Smooth muscle cell (in vitro differentiated cells): ENCODE measurements at regions not wholly inside any gene's neighbourhood (a gene's known extent, or its start where the extent isn't known, plus 50 kb on each side); places are given as distances from the start of the nearest gene placed in this dataset.

Experiments used
- DNase-seq: peaks from one replicate; lab custom pipeline; 2025; ENCODE audit not compliant: unreplicated experiment; lab: John Stamatoyannopoulos, UW
- H2AFZ ChIP-seq: fragments of 200-600 bp; sonication (generic); 2 replicates; pipeline ENCODE4 v1.6.0; 2016; ENCODE audit warnings: antibody characterized with exemption, low read depth, mild to moderate bottlenecking
- H3F3A ChIP-seq: fragments of 200-600 bp; sonication (generic); 2 replicates; pipeline ENCODE4 v1.6.0; 2017; ENCODE audit warnings: antibody characterized with exemption, low read depth
- H3K27ac ChIP-seq: fragments of 200-600 bp; sonication (generic); 2 replicates; pipeline ENCODE4 v1.5.1; 2016; ENCODE audit warnings: low read depth, mild to moderate bottlenecking
- H3K27me3 ChIP-seq: fragments of 200-600 bp; sonication (generic); 2 replicates; pipeline ENCODE4 v1.6.1; 2016; ENCODE audit warnings: low read depth, mild to moderate bottlenecking
- H3K36me3 ChIP-seq: fragments of 200-600 bp; sonication (generic); 2 replicates; pipeline ENCODE4 v1.5.1; 2016; ENCODE audit warnings: low read depth
- H3K4me1 ChIP-seq: fragments of 200-600 bp; sonication (generic); 2 replicates; pipeline ENCODE4 v1.5.1; 2016; ENCODE audit warnings: low read depth
- H3K4me2 ChIP-seq: fragments of 200-600 bp; sonication (generic); 2 replicates; pipeline ENCODE4 v1.6.0; 2016; ENCODE audit warnings: mild to moderate bottlenecking
- H3K4me3 ChIP-seq: fragments of 200-600 bp; sonication (generic); 2 replicates; pipeline ENCODE4 v1.5.1; 2016; ENCODE audit warnings: mild to moderate bottlenecking
- H3K79me2 ChIP-seq: fragments of 200-600 bp; sonication (generic); 2 replicates; pipeline ENCODE4 v1.6.0; 2016; ENCODE audit warnings: low read depth, mild to moderate bottlenecking
- H3K9ac ChIP-seq: fragments of 200-600 bp; sonication (generic); 2 replicates; pipeline ENCODE4 v1.6.0; 2016; ENCODE audit warnings: low read depth
- H3K9me3 ChIP-seq: fragments of 200-600 bp; sonication (generic); replicated peaks from 2 replicates; pipeline ENCODE4 v1.5.1; 2016; ENCODE audit warnings: low read depth
- H4K20me1 ChIP-seq: fragments of 200-600 bp; sonication (generic); 2 replicates; pipeline ENCODE4 v1.6.0; 2016; ENCODE audit warnings: low read depth
- CTCF ChIP-seq: fragments of 200-600 bp; sonication (generic); IDR thresholded peaks from 2 replicates; pipeline ENCODE4 v1.5.1; 2017; ENCODE audit warnings: borderline replicate concordance, mild to moderate bottlenecking, antibody characterized with exemption; ENCODE audit not compliant: insufficient read depth, poor library complexity, severe bottlenecking
- WGBS: methylation state at CpG from one replicate; pipeline ENCODE4 v1.1.7; 2016; ENCODE audit warnings: low lambda C conversion rate; 5-methylcytosine and 5-hydroxymethylcytosine counted together

GRCh38 chr14:37972941-37973887 lies 234.5 kb upstream of the SSTR1 start:
- Histone ChIP-seq H3K27me3 (no peaks in the 10 kb centered on the region), H3K4me3 (no peak overlapping the region), H3K4me2 (no peak overlapping the region), H3K9ac (no peak overlapping the region), H3F3A (no peaks in the 10 kb centered on the region), H3K9me3 (no peaks in the 10 kb centered on the region), H3K27ac (no peak overlapping the region), H3K36me3 (no peaks in the 10 kb centered on the region), H3K4me1 (no peaks in the 10 kb centered on the region), H3K79me2 (no peaks in the 10 kb centered on the region), H4K20me1 (no peaks in the 10 kb centered on the region), H2AFZ (no peak overlapping the region)
- WGBS, result 81% methylated on average over 7 of the region's 7 CpGs
- DNase-seq, result no peak
- no peak for TF ChIP-seq CTCF

GRCh38 chr14:37974421-37974820 lies 233.3 kb upstream of the SSTR1 start:
- no peak overlapping the region for H2AFZ ChIP-seq
- no peak overlapping the region for H3K4me2 ChIP-seq
- TF ChIP-seq CTCF, result no peak
- H3K27me3 ChIP-seq, result no peaks in the 10 kb centered on the region
- 88% methylated on average over 1 of the region's 1 CpG for WGBS
- no peaks in the 10 kb centered on the region for H3F3A ChIP-seq
- no peaks in the 10 kb centered on the region for H4K20me1 ChIP-seq
- H3K4me1 ChIP-seq, result no peaks in the 10 kb centered on the region
- no peak overlapping the region for H3K9ac ChIP-seq
- H3K36me3 ChIP-seq, result no peaks in the 10 kb centered on the region
- no peak overlapping the region for H3K4me3 ChIP-seq
- no peaks in the 10 kb centered on the region for H3K79me2 ChIP-seq
- no peak for DNase-seq
- no peak overlapping the region for H3K27ac ChIP-seq
- H3K9me3 ChIP-seq, result no peaks in the 10 kb centered on the region

- Histone ChIP-seq H3K27me3 (no peaks in the 10 kb centered on the region), H3K9me3 (peaks cover 6% of the 10 kb centered on the region), H4K20me1 (no peaks in the 10 kb centered on the region), H3K9ac (no peak overlapping the region), H3K4me3 (no peak overlapping the region), H2AFZ (no peak overlapping the region), H3K4me2 (no peak overlapping the region), H3K27ac (no peak overlapping the region), H3K36me3 (no peaks in the 10 kb centered on the region), H3K79me2 (no peaks in the 10 kb centered on the region), H3K4me1 (no peaks in the 10 kb centered on the region), H3F3A (no peaks in the 10 kb centered on the region)
- no peak for TF ChIP-seq CTCF
- no peak for DNase-seq
These were observed 230.2 kb upstream of the SSTR1 start for GRCh38 chr14:37977481-37977880.
